SJSA1 (cell line): ENCODE measurements at regions not wholly inside any gene's neighbourhood (a gene's known extent, or its start where the extent isn't known, plus 50 kb on each side); places are given as distances from the start of the nearest gene placed in this dataset.
A peak's percentile ranks its signal among the peaks of the same experiment; 100 is the strongest.

Experiments
- DNase-seq, 2 experiments: peaks; one replicate each; pipeline ENCODE4 v3.0.0-alpha.2; 2015 to 2020; ENCODE audit warnings: low spot score in 2 of 2, low read depth in 1 of 2
- H3K27ac ChIP-seq: fragments of 250-450 bp; sonication (Bioruptor Pico); 2 replicates; pipeline ENCODE4 v1.5.1; 2020; ENCODE audit warnings: mild to moderate bottlenecking, moderate library complexity
- H3K27me3 ChIP-seq: fragments of 250-450 bp; sonication (Bioruptor Pico); replicated peaks from 2 replicates; pipeline ENCODE4 v1.5.1; 2020; ENCODE audit warnings: mild to moderate bottlenecking, moderate library complexity
- H3K36me3 ChIP-seq: fragments of 250-450 bp; sonication (Bioruptor Pico); 2 replicates; pipeline ENCODE4 v1.5.1; 2020; ENCODE audit warnings: mild to moderate bottlenecking
- H3K4me1 ChIP-seq: fragments of 250-450 bp; sonication (Bioruptor Pico); replicated peaks from 2 replicates; pipeline ENCODE4 v1.6.1; 2021; ENCODE audit warnings: mild to moderate bottlenecking
- H3K4me3 ChIP-seq: fragments of 250-450 bp; sonication (Bioruptor Pico); 2 replicates; pipeline ENCODE4 v1.5.1; 2020; ENCODE audit warnings: mild to moderate bottlenecking
- H3K9me3 ChIP-seq: fragments of 250-450 bp; sonication (Bioruptor Pico); replicated peaks from 2 replicates; pipeline ENCODE4 v1.5.1; 2020; ENCODE audit warnings: mild to moderate bottlenecking

- H3K4me3 ChIP-seq: no peak overlapping the region
- DNase-seq: no peak
- no peak overlapping the region for H3K27ac ChIP-seq
- peaks cover 19% of the 10 kb centered on the region for H3K4me1 ChIP-seq
- no peaks in the 10 kb centered on the region for H3K9me3 ChIP-seq
- no peaks in the 10 kb centered on the region for H3K27me3 ChIP-seq
- no peaks in the 10 kb centered on the region for H3K36me3 ChIP-seq
These were observed 52.2 kb downstream of the FAT3 start for GRCh38 chr11:92276773-92277172.

DNA sequence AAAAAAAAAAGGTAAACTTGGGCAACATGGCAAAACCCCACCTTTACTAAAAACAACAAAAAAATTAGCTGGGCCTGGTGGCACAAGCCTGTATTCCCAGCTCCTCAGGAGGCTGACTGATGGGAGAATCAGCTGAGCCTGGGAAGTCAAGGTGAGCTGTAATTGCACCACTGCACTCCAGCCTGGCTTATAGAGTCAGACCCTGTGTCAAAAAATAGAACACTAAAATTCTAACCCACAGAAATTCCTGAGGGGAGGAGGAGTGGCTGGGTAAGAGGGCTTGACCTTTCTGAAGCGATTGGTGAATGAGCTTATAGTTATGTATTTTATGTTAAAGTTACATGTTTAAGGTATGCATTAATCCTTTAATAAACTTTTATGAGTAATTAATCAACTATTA, 53.3 kb downstream of the FAT3 start:
- no peak for DNase-seq
- Histone ChIP-seq H3K27ac (no peak overlapping the region), H3K9me3 (no peaks in the 10 kb centered on the region), H3K4me1 (peaks cover 19% of the 10 kb centered on the region), H3K36me3 (no peaks in the 10 kb centered on the region), H3K27me3 (no peaks in the 10 kb centered on the region), H3K4me3 (no peak overlapping the region)

- no peak for DNase-seq
- no peaks in the 10 kb centered on the region for H3K9me3 ChIP-seq
- H3K27ac ChIP-seq: no peak overlapping the region
- no peaks in the 10 kb centered on the region for H3K27me3 ChIP-seq
- no peak overlapping the region for H3K4me3 ChIP-seq
- no peaks in the 10 kb centered on the region for H3K36me3 ChIP-seq
- H3K4me1 ChIP-seq: peaks cover 19% of the 10 kb centered on the region
These were observed 54.3 kb downstream of the FAT3 start for GRCh38 chr11:92278791-92279433.

- Histone ChIP-seq H3K4me3 (no peak overlapping the region), H3K9me3 (no peaks in the 10 kb centered on the region), H3K36me3 (no peaks in the 10 kb centered on the region), H3K27ac (no peak overlapping the region), H3K4me1 (no peaks in the 10 kb centered on the region), H3K27me3 (no peaks in the 10 kb centered on the region)
- DNase-seq: no peak
These were observed 59.5 kb downstream of the FAT3 start for GRCh38 chr11:92284107-92284506.

- no peaks in the 10 kb centered on the region for H3K9me3 ChIP-seq
- DNase-seq: no peak
- H3K36me3 ChIP-seq: no peaks in the 10 kb centered on the region
- H3K4me3 ChIP-seq: no peak overlapping the region
- no peak overlapping the region for H3K27ac ChIP-seq
- no peaks in the 10 kb centered on the region for H3K4me1 ChIP-seq
- H3K27me3 ChIP-seq: no peaks in the 10 kb centered on the region
These were observed 59.9 kb downstream of the FAT3 start for GRCh38 chr11:92284558-92284957.

DNA sequence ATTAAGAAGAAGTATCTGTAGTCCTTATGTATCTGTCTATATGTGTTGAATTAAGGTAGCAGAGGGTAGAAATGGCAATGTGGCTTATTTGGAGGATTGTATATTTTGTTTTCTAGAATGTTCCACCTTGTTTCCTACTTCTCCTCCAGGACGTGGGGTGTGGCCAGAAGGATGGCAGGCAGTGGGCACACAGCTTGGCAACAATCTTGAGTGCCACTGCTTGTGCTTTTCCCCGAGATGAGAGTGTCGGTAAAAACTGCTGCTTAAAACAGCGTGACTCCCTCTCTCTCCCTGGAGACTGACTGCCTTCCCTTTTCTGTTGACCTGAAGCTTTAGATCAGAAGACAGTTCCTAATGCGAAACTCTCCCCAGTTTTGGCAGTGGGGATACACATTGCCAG, 61.2 kb downstream of the FAT3 start:
- H3K4me1 ChIP-seq: no peaks in the 10 kb centered on the region
- no peaks in the 10 kb centered on the region for H3K36me3 ChIP-seq
- no peaks in the 10 kb centered on the region for H3K27me3 ChIP-seq
- H3K27ac ChIP-seq: no peak overlapping the region
- no peak for DNase-seq
- H3K4me3 ChIP-seq: no peak overlapping the region
- H3K9me3 ChIP-seq: no peaks in the 10 kb centered on the region

DNA sequence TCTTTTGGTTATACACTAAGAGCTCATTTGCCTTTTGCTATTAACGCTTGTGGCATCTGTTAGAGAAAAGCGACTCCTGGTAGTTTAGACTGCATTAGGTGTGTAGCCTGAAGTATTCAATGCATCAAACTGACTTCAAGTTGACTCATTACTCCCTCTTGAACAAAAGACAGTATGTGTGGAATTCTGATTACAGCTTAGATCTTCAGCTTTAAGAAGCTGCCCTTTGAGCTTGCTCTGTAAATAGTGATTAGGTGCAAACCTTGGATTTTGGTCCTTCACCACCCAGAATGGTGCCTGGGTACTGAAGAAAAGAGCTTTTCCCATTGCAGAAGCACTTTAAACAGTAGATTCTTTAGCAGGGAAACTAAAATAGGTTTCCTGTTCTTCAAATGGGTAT, 62.1 kb downstream of the FAT3 start:
- DNase-seq: no peak
- Histone ChIP-seq H3K4me1 (no peaks in the 10 kb centered on the region), H3K9me3 (no peaks in the 10 kb centered on the region), H3K4me3 (no peak overlapping the region), H3K27me3 (no peaks in the 10 kb centered on the region), H3K27ac (no peak overlapping the region), H3K36me3 (no peaks in the 10 kb centered on the region)

GRCh38 chr11:92295175-92296137, 70.8 kb downstream of the FAT3 start:
- Histone ChIP-seq H3K27me3 (no peaks in the 10 kb centered on the region), H3K36me3 (no peaks in the 10 kb centered on the region), H3K4me3 (no peak overlapping the region), H3K27ac (peak overlapping the region; percentile 73), H3K9me3 (no peaks in the 10 kb centered on the region), H3K4me1 (peaks cover 20% of the 10 kb centered on the region)
- peak in 1 of 2 experiments; percentile 21 for DNase-seq

- peak in 1 of 2 experiments; percentile 53 for DNase-seq
- no peaks in the 10 kb centered on the region for H3K36me3 ChIP-seq
- no peak overlapping the region for H3K4me3 ChIP-seq
- H3K4me1 ChIP-seq: peaks cover 20% of the 10 kb centered on the region
- peak overlapping the region; percentile 73 for H3K27ac ChIP-seq
- no peaks in the 10 kb centered on the region for H3K27me3 ChIP-seq
- H3K9me3 ChIP-seq: no peaks in the 10 kb centered on the region
These were observed 71.5 kb downstream of the FAT3 start for GRCh38 chr11:92296138-92296515.

DNA sequence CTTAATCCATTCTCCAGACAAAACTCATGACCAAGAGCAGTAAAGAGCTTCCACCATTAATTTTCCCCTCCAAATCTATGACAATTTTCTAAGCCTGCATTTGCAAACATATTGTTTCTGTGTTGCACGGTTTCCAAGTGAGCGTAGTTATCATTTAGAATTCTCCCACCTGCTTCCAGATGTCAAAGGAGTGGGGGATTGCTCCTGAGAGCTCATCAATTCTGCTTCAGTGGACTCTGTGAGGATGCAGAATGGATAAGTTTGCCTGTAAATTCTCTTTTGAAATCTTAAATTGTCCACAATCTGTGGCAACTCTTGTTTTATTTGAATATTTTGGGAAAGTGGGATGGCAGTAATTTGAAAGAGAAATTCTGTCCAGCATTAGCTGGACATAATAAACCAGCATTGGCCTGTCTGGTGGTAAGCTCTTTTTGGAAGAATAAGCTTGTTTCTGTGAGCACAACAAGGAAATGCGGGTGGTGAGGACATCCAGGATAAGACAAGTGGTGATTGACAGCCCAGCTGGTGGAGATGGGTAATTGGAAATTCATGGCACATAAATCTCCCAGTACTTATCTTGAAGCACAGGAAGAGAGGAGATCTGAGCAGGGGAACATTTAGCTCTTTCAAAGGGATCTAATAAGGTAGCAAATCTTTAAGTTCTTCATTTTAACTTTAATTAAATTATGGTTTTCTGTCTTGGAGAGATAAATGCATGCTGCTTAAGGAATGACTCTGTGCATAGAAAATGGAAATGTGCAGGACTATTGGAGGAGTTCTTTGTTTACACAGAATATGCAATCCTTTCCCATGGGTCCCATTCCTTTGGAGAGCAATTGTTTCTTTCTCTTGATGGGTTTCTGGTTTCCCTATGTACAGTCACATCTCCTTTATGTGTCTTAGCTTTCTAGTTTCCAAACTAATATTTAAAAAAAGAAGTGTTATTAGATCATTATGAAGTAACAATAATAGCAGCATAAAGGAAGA, 73.2 kb downstream of the FAT3 start:
- Histone ChIP-seq H3K4me3 (no peak overlapping the region), H3K4me1 (peaks cover 28% of the 10 kb centered on the region), H3K27ac (no peak overlapping the region), H3K27me3 (no peaks in the 10 kb centered on the region), H3K9me3 (no peaks in the 10 kb centered on the region), H3K36me3 (no peaks in the 10 kb centered on the region)
- DNase-seq: no peak

DNA sequence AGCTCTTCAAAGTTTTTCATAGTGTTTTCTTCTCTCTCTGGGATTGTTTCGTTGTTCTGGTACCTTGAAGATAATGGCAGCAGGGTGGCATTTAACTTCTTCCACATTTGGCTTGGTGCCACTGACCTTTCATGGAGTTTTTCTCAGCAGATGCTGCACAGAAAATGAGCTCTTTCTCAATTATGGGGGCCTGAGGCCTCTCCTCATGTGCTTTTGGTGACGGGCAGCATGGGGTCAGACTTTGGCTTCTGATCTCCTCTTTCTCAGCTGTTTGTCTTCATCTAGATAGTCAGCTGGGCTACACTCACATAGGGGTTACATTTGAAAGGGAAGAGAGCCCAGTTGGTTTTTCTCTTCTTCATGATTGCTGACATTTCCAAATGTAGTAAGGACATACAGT, 76.3 kb downstream of the FAT3 start:
- Histone ChIP-seq H3K27ac (no peak overlapping the region), H3K27me3 (no peaks in the 10 kb centered on the region), H3K4me3 (no peak overlapping the region), H3K9me3 (no peaks in the 10 kb centered on the region), H3K36me3 (no peaks in the 10 kb centered on the region), H3K4me1 (peaks cover 17% of the 10 kb centered on the region)
- no peak for DNase-seq

GRCh38 chr11:92302770-92303169, 78.2 kb downstream of the FAT3 start:
- Histone ChIP-seq H3K27ac (no peak overlapping the region), H3K36me3 (no peaks in the 10 kb centered on the region), H3K27me3 (no peaks in the 10 kb centered on the region), H3K4me1 (peaks cover 9% of the 10 kb centered on the region), H3K4me3 (no peak overlapping the region), H3K9me3 (no peaks in the 10 kb centered on the region)
- DNase-seq: peak in 1 of 2 experiments; percentile 6

DNA sequence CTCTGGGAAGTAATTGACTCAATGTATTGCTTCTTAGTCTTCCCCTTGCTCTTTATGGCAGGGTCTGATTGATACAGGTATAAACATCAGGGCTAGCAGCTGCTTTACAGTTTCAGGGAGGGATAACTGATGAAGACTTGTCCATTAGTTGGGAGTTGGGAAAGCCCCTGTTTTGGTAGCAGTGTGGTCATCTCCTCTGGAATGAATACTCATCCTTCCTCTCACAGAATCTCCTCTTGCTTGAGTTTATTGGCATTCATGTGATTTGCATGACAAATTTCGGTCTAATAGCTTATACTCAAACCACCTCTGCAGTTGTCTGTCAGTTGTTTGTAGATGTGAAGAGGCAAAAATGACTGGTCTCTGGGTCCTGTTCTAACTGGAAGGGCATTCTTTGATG, 79.7 kb downstream of the FAT3 start:
- H3K27ac ChIP-seq: no peak overlapping the region
- no peak for DNase-seq
- H3K27me3 ChIP-seq: no peaks in the 10 kb centered on the region
- H3K36me3 ChIP-seq: no peaks in the 10 kb centered on the region
- H3K4me1 ChIP-seq: peaks cover 9% of the 10 kb centered on the region
- H3K9me3 ChIP-seq: no peaks in the 10 kb centered on the region
- H3K4me3 ChIP-seq: no peak overlapping the region
